DND-41 (cell line): ENCODE measurements at regions not wholly inside any gene's neighbourhood (a gene's known extent, or its start where the extent isn't known, plus 50 kb on each side); places are given as distances from the start of the nearest gene placed in this dataset.

Experiments
- ATAC-seq: fragments of 200-7000 bp; cut with Tn5 transposase; 3 replicates; pipeline ENCODE4 v1.9.1; 2021; ENCODE audit warnings: low read depth; ENCODE audit not compliant: insufficient read depth
- DNase-seq: peaks from one replicate; pipeline ENCODE4 v3.0.0-alpha.2; 2020
- H2AFZ ChIP-seq: 2 replicates; pipeline ENCODE4 v1.6.0; 2012; ENCODE audit warnings: low read depth, low read length
- H3K27ac ChIP-seq: 2 replicates; pipeline ENCODE4 v1.5.1; 2012; ENCODE audit warnings: low read length, inconsistent platforms
- H3K27me3 ChIP-seq: fragments of 200-600 bp; sonication (generic); 2 replicates; pipeline ENCODE4 v1.6.0; 2012; ENCODE audit warnings: low read length, mild to moderate bottlenecking, inconsistent platforms; ENCODE audit not compliant: insufficient read depth, poor library complexity
- H3K36me3 ChIP-seq: 2 replicates; pipeline ENCODE4 v1.5.1; 2012; ENCODE audit warnings: low read length, inconsistent platforms; ENCODE audit not compliant: insufficient read depth
- H3K4me1 ChIP-seq: 2 replicates; pipeline ENCODE4 v1.5.1; 2012; ENCODE audit warnings: mild to moderate bottlenecking, low read length; ENCODE audit not compliant: insufficient read depth
- H3K4me2 ChIP-seq: 2 replicates; pipeline ENCODE4 v1.6.0; 2012; ENCODE audit warnings: mild to moderate bottlenecking, moderate library complexity, low read length, inconsistent platforms; ENCODE audit not compliant: insufficient read depth
- H3K4me3 ChIP-seq, 2 experiments: fragments of 200-600 bp in 1 of 2; shearing (Covaris generic) in 1 of 2; 2 replicates each; pipeline ENCODE4 v1.5.1; 2012 to 2016; ENCODE audit warnings: inconsistent platforms in 2 of 2, low read length in 2 of 2, mild to moderate bottlenecking in 2 of 2, low read depth in 1 of 2, moderate library complexity in 1 of 2
- H3K79me2 ChIP-seq: 2 replicates; pipeline ENCODE4 v1.6.0; 2012; ENCODE audit warnings: low read length, inconsistent platforms; ENCODE audit not compliant: insufficient read depth
- H3K9ac ChIP-seq: 2 replicates; pipeline ENCODE4 v1.6.0; 2012; ENCODE audit warnings: low read depth, mild to moderate bottlenecking, inconsistent platforms, low read length, moderate library complexity
- H3K9me3 ChIP-seq: 2 replicates; pipeline ENCODE4 v1.5.1; 2012; ENCODE audit warnings: low read length, moderate library complexity, mild to moderate bottlenecking, inconsistent platforms; ENCODE audit not compliant: insufficient read depth, severe bottlenecking
- H4K20me1 ChIP-seq: 2 replicates; pipeline ENCODE4 v1.6.0; 2012; ENCODE audit warnings: low read length; ENCODE audit not compliant: insufficient read depth
- EZH2 ChIP-seq: IDR thresholded peaks from 3 replicates; pipeline ENCODE4 v1.6.1; 2012; ENCODE audit warnings: borderline replicate concordance, low read depth, mild to moderate bottlenecking, moderate library complexity, low read length, inconsistent platforms; ENCODE audit not compliant: severe bottlenecking
- TF ChIP-seq, protein P1 (sequence below): IDR thresholded peaks from 2 replicates; pipeline ENCODE4 v1.5.1; 2012; ENCODE audit warnings: borderline replicate concordance, low read length, moderate library complexity, mild to moderate bottlenecking; ENCODE audit not compliant: poor library complexity, severe bottlenecking; ENCODE audit errors: extremely low read depth

DNA sequence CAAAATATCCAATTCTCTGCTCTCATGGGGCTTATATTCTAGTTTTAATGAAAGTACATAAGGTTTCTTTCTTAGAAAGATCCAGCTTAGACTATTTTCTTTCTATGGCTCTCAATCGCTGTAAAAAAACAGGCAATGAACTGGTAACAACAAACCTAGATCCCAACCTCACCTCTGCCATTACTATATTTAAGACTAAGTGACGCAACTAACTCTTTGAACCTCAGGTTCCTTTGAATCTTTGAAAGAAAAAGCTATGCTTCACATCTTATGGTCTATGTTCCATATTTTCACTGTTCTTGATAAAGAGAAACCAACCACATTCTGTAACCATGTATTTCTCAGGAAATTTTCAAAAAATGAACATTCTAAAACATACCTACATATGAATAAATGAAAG, 88.5 kb downstream of the ELAPOR2 start:
- Histone ChIP-seq H3K27ac (no peak overlapping the region), H3K4me2 (no peak overlapping the region), H3K79me2 (no peaks in the 10 kb centered on the region), H4K20me1 (no peaks in the 10 kb centered on the region), H3K36me3 (no peaks in the 10 kb centered on the region), H3K4me1 (no peaks in the 10 kb centered on the region), H3K4me3 (no peak overlapping the region), H3K9me3 (no peaks in the 10 kb centered on the region), H3K27me3 (peaks cover under 1% of the 10 kb centered on the region), H2AFZ (no peak overlapping the region), H3K9ac (no peak overlapping the region)
- no peak for DNase-seq
- ATAC-seq: no peak
- TF ChIP-seq, protein P1, sequence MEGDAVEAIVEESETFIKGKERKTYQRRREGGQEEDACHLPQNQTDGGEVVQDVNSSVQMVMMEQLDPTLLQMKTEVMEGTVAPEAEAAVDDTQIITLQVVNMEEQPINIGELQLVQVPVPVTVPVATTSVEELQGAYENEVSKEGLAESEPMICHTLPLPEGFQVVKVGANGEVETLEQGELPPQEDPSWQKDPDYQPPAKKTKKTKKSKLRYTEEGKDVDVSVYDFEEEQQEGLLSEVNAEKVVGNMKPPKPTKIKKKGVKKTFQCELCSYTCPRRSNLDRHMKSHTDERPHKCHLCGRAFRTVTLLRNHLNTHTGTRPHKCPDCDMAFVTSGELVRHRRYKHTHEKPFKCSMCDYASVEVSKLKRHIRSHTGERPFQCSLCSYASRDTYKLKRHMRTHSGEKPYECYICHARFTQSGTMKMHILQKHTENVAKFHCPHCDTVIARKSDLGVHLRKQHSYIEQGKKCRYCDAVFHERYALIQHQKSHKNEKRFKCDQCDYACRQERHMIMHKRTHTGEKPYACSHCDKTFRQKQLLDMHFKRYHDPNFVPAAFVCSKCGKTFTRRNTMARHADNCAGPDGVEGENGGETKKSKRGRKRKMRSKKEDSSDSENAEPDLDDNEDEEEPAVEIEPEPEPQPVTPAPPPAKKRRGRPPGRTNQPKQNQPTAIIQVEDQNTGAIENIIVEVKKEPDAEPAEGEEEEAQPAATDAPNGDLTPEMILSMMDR: no peak
- no peak for TF ChIP-seq EZH2

DNA sequence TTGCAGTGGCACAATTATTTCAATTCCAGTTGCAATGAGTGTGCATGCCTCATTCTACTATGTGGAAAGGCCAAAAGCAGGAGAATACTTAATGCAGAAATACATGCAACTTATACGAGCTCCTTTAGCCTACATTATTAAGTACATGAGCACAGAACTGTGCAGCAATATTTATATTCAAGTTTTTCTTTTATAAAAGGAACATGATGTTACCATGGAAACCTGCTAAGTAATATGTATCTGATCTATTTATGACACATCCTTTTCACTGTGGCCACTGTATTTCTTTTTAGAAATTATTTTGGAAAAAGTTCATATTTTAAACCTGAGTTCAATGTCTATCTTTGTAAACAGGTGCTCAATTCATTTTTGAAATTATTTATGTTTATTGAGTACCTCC, 88.9 kb downstream of the ELAPOR2 start:
- no peak overlapping the region for H2AFZ ChIP-seq
- H3K27ac ChIP-seq: no peak overlapping the region
- no peaks in the 10 kb centered on the region for H3K9me3 ChIP-seq
- H3K36me3 ChIP-seq: no peaks in the 10 kb centered on the region
- H3K4me2 ChIP-seq: no peak overlapping the region
- H3K9ac ChIP-seq: no peak overlapping the region
- TF ChIP-seq, protein P1: no peak
- TF ChIP-seq EZH2: no peak
- H3K79me2 ChIP-seq: no peaks in the 10 kb centered on the region
- H3K4me3 ChIP-seq: no peak overlapping the region
- DNase-seq (no peak), ATAC-seq (no peak)
- H3K27me3 ChIP-seq: peaks cover 5% of the 10 kb centered on the region
- no peaks in the 10 kb centered on the region for H3K4me1 ChIP-seq
- H4K20me1 ChIP-seq: no peaks in the 10 kb centered on the region

DNA sequence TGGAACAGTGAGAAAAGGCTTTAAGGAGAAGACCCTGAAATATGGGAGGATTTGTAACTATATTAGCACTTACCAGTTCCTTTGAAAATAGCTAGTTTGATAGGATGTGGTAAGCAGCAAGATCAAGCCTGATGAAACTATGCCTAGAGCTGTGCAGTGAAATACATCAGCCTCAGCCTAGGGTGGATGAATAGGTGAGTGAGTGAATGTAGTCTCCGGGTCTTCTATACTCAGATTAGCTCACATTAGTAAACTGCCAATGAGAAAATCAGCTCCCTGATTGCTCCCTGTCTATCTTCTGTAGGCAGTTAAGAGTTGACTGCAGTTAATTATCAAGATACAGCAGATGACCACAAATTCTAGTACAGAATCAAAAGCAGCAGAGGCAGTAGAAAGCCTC, 89.6 kb downstream of the ELAPOR2 start:
- Histone ChIP-seq H3K79me2 (no peaks in the 10 kb centered on the region), H3K4me1 (no peaks in the 10 kb centered on the region)
- ATAC-seq: no peak

More for the DNA sequence above, 89.6 kb downstream of the ELAPOR2 start:
- no peaks in the 10 kb centered on the region for H3K9me3 ChIP-seq
- H3K4me3 ChIP-seq: no peak overlapping the region
- H3K9ac ChIP-seq: no peak overlapping the region
- TF ChIP-seq, protein P1: no peak
- TF ChIP-seq EZH2: no peak
- no peak for DNase-seq
- H4K20me1 ChIP-seq: no peaks in the 10 kb centered on the region
- no peak overlapping the region for H3K27ac ChIP-seq
- H3K27me3 ChIP-seq: peaks cover 5% of the 10 kb centered on the region
- H2AFZ ChIP-seq: no peak overlapping the region
- H3K4me2 ChIP-seq: no peak overlapping the region
- no peaks in the 10 kb centered on the region for H3K36me3 ChIP-seq
